GM23338 (cell line): ENCODE measurements at regions not wholly inside any gene's neighbourhood (a gene's known extent, or its start where the extent isn't known, plus 50 kb on each side); places are given as distances from the start of the nearest gene placed in this dataset.

Experiments
- ATAC-seq: fragments of 200-7000 bp; cut with Tn5 transposase; 3 replicates; pipeline ENCODE4 v1.9.1; 2020
- DNase-seq: peaks from one replicate; pipeline ENCODE4 v3.0.0-alpha.2; 2015; ENCODE audit warnings: low spot score
- H2AFZ ChIP-seq: fragments of 200-600 bp; sonication (generic); 2 replicates; pipeline ENCODE4 v1.8.0; 2016; ENCODE audit warnings: antibody characterized with exemption, mild to moderate bottlenecking, moderate library complexity
- H3F3A ChIP-seq: fragments of 200-600 bp; sonication (generic); replicated peaks from 2 replicates; pipeline ENCODE4 v1.8.0; 2017; ENCODE audit warnings: antibody characterized with exemption, mixed run types, low read depth
- H3K27ac ChIP-seq: fragments of 200-600 bp; sonication (generic); 2 replicates; pipeline ENCODE4 v1.6.1; 2016; ENCODE audit warnings: low read depth
- H3K27me3 ChIP-seq: fragments of 200-600 bp; sonication (generic); 2 replicates; pipeline ENCODE4 v1.8.0; 2016; ENCODE audit warnings: mild to moderate bottlenecking, mixed run types, moderate library complexity; ENCODE audit not compliant: insufficient read depth
- H3K36me3 ChIP-seq: fragments of 200-600 bp; sonication (generic); 2 replicates; pipeline ENCODE4 v1.8.0; 2016; ENCODE audit warnings: mild to moderate bottlenecking; ENCODE audit not compliant: insufficient read depth
- H3K4me1 ChIP-seq: fragments of 200-600 bp; sonication (generic); 2 replicates; pipeline ENCODE4 v1.8.0; 2016; ENCODE audit warnings: mild to moderate bottlenecking, moderate library complexity; ENCODE audit not compliant: insufficient read depth
- H3K4me2 ChIP-seq: fragments of 200-600 bp; sonication (generic); 2 replicates; pipeline ENCODE4 v1.7.1; 2017; ENCODE audit warnings: mixed run types
- H3K4me3 ChIP-seq: fragments of 200-600 bp; sonication (generic); 2 replicates; pipeline ENCODE4 v1.6.1; 2016; ENCODE audit warnings: mixed run types
- H3K79me2 ChIP-seq: fragments of 200-600 bp; sonication (generic); replicated peaks from 2 replicates; pipeline ENCODE4 v1.8.0; 2017; ENCODE audit warnings: mild to moderate bottlenecking; ENCODE audit not compliant: insufficient read depth
- H3K9me2 ChIP-seq: fragments of 200-600 bp; sonication (generic); 2 replicates; pipeline ENCODE4 v1.8.0; 2017; ENCODE audit not compliant: insufficient read depth
- H4K20me1 ChIP-seq: fragments of 200-600 bp; sonication (generic); replicated peaks from 2 replicates; pipeline ENCODE4 v1.8.0; 2017; ENCODE audit warnings: mild to moderate bottlenecking; ENCODE audit not compliant: insufficient read depth
- H3K27ac Mint-ChIP-seq: 2 replicates; pipeline ENCODE4 v1.8.0; 2020; ENCODE audit warnings: inconsistent platforms, mild to moderate bottlenecking, moderate library complexity, mixed read lengths
- H3K27me3 Mint-ChIP-seq: 3 replicates; pipeline ENCODE4 v1.8.0; 2022; ENCODE audit warnings: low read depth, mild to moderate bottlenecking, moderate library complexity, mixed read lengths, inconsistent platforms; ENCODE audit not compliant: insufficient read depth, poor library complexity
- H3K36me3 Mint-ChIP-seq: 3 replicates; pipeline ENCODE4 v1.8.0; 2021; ENCODE audit warnings: low read depth, mild to moderate bottlenecking, inconsistent platforms, moderate library complexity, mixed read lengths
- H3K4me1 Mint-ChIP-seq: 3 replicates; pipeline ENCODE4 v1.8.0; 2020; ENCODE audit warnings: mild to moderate bottlenecking, inconsistent platforms, mixed read lengths
- H3K4me3 Mint-ChIP-seq: 3 replicates; pipeline ENCODE4 v1.8.0; 2021; ENCODE audit warnings: moderate library complexity, mild to moderate bottlenecking, inconsistent platforms, mixed read lengths
- H3K9me3 Mint-ChIP-seq: 3 replicates; pipeline ENCODE4 v1.8.0; 2020; ENCODE audit warnings: moderate library complexity, mild to moderate bottlenecking, inconsistent platforms, mixed read lengths
- CREB1 ChIP-seq: fragments of 250-450 bp; sonication (Bioruptor Pico); IDR thresholded peaks from 2 replicates; pipeline ENCODE4 v1.5.0; 2020; ENCODE audit warnings: low read depth, mild to moderate bottlenecking, moderate library complexity
- ETS1 ChIP-seq: IDR thresholded peaks from 2 replicates; pipeline ENCODE4 v1.6.1; 2016; ENCODE audit warnings: antibody characterized with exemption
- EZH2 ChIP-seq: fragments of 200-600 bp; sonication (generic); IDR thresholded peaks from one replicate; pipeline ENCODE4 v1.8.0; 2017; ENCODE audit warnings: antibody characterized with exemption, mild to moderate bottlenecking, low read depth; ENCODE audit not compliant: unreplicated experiment
- EZH2phosphoT487 ChIP-seq: fragments of 200-600 bp; sonication (generic); IDR thresholded peaks from one replicate; pipeline ENCODE4 v1.8.1; 2018; ENCODE audit warnings: antibody characterized with exemption; ENCODE audit not compliant: unreplicated experiment
- JUNB ChIP-seq: IDR thresholded peaks from one replicate; pipeline ENCODE4 v1.6.1; 2016; ENCODE audit warnings: antibody characterized with exemption; ENCODE audit not compliant: unreplicated experiment
- NANOG ChIP-seq: IDR thresholded peaks from 2 replicates; pipeline ENCODE4 v1.6.1; 2016; ENCODE audit warnings: antibody characterized with exemption, borderline replicate concordance
- POLR2AphosphoS5 ChIP-seq: IDR thresholded peaks from 2 replicates; pipeline ENCODE4 v1.6.1; 2016; ENCODE audit warnings: antibody characterized with exemption, low read depth
- STAT1 ChIP-seq: IDR thresholded peaks from one replicate; pipeline ENCODE4 v1.6.1; 2016; ENCODE audit warnings: antibody characterized with exemption; ENCODE audit not compliant: unreplicated experiment
- ZNF114 ChIP-seq: fragments of 250-450 bp; sonication (Bioruptor Pico); IDR thresholded peaks from 2 replicates; pipeline ENCODE4 v1.5.0; 2020; ENCODE audit warnings: mild to moderate bottlenecking, moderate library complexity
- ZNF331 ChIP-seq: fragments of 250-450 bp; sonication (Bioruptor Pico); IDR thresholded peaks from 2 replicates; pipeline ENCODE4 v1.5.0; 2020; ENCODE audit warnings: low read depth, mild to moderate bottlenecking, moderate library complexity
- TF ChIP-seq, protein P1 (sequence below): fragments of 250-450 bp; sonication (Bioruptor Pico); IDR thresholded peaks from 2 replicates; pipeline ENCODE4 v1.5.0; 2020; ENCODE audit warnings: mild to moderate bottlenecking, moderate library complexity
- TF ChIP-seq, protein P2 (sequence below), 2 experiments: fragments of 200-600 bp in 1 of 2; sonication (generic) in 1 of 2; conservative IDR thresholded peaks; 2 replicates each; pipeline versions ENCODE4 v1.5.1 to v1.6.1; 2016 to 2017; ENCODE audit warnings: antibody characterized with exemption in 2 of 2, low read depth in 2 of 2, mild to moderate bottlenecking in 2 of 2, moderate library complexity in 1 of 2
- TF ChIP-seq, protein P3 (sequence below): IDR thresholded peaks from one replicate; pipeline ENCODE4 v1.6.1; 2018; ENCODE audit warnings: antibody characterized with exemption; ENCODE audit not compliant: unreplicated experiment

- TF ChIP-seq, protein P1, sequence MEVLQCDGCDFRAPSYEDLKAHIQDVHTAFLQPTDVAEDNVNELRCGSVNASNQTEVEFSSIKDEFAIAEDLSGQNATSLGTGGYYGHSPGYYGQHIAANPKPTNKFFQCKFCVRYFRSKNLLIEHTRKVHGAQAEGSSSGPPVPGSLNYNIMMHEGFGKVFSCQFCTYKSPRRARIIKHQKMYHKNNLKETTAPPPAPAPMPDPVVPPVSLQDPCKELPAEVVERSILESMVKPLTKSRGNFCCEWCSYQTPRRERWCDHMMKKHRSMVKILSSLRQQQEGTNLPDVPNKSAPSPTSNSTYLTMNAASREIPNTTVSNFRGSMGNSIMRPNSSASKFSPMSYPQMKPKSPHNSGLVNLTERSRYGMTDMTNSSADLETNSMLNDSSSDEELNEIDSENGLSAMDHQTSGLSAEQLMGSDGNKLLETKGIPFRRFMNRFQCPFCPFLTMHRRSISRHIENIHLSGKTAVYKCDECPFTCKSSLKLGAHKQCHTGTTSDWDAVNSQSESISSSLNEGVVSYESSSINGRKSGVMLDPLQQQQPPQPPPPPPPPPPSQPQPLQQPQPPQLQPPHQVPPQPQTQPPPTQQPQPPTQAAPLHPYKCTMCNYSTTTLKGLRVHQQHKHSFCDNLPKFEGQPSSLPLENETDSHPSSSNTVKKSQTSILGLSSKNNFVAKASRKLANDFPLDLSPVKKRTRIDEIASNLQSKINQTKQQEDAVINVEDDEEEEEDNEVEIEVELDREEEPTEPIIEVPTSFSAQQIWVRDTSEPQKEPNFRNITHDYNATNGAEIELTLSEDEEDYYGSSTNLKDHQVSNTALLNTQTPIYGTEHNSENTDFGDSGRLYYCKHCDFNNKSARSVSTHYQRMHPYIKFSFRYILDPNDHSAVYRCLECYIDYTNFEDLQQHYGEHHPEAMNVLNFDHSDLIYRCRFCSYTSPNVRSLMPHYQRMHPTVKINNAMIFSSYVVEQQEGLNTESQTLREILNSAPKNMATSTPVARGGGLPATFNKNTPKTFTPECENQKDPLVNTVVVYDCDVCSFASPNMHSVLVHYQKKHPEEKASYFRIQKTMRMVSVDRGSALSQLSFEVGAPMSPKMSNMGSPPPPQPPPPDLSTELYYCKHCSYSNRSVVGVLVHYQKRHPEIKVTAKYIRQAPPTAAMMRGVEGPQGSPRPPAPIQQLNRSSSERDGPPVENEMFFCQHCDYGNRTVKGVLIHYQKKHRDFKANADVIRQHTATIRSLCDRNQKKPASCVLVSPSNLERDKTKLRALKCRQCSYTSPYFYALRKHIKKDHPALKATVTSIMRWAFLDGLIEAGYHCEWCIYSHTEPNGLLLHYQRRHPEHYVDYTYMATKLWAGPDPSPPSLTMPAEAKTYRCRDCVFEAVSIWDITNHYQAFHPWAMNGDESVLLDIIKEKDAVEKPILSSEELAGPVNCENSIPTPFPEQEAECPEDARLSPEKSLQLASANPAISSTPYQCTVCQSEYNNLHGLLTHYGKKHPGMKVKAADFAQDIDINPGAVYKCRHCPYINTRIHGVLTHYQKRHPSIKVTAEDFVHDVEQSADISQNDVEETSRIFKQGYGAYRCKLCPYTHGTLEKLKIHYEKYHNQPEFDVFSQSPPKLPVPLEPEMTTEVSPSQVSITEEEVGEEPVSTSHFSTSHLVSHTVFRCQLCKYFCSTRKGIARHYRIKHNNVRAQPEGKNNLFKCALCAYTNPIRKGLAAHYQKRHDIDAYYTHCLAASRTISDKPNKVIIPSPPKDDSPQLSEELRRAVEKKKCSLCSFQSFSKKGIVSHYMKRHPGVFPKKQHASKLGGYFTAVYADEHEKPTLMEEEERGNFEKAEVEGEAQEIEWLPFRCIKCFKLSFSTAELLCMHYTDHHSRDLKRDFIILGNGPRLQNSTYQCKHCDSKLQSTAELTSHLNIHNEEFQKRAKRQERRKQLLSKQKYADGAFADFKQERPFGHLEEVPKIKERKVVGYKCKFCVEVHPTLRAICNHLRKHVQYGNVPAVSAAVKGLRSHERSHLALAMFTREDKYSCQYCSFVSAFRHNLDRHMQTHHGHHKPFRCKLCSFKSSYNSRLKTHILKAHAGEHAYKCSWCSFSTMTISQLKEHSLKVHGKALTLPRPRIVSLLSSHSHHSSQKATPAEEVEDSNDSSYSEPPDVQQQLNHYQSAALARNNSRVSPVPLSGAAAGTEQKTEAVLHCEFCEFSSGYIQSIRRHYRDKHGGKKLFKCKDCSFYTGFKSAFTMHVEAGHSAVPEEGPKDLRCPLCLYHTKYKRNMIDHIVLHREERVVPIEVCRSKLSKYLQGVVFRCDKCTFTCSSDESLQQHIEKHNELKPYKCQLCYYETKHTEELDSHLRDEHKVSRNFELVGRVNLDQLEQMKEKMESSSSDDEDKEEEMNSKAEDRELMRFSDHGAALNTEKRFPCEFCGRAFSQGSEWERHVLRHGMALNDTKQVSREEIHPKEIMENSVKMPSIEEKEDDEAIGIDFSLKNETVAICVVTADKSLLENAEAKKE (CRISPR knock-in tag): no peak
- no peak for TF ChIP-seq CREB1 (CRISPR knock-in tag)
- no peak for TF ChIP-seq STAT1
- no peak for TF ChIP-seq POLR2AphosphoS5
- no peak for TF ChIP-seq ETS1
- no peak for TF ChIP-seq EZH2phosphoT487
- no peak for TF ChIP-seq ZNF114 (CRISPR knock-in tag)
- TF ChIP-seq EZH2: no peak
- TF ChIP-seq, protein P2, sequence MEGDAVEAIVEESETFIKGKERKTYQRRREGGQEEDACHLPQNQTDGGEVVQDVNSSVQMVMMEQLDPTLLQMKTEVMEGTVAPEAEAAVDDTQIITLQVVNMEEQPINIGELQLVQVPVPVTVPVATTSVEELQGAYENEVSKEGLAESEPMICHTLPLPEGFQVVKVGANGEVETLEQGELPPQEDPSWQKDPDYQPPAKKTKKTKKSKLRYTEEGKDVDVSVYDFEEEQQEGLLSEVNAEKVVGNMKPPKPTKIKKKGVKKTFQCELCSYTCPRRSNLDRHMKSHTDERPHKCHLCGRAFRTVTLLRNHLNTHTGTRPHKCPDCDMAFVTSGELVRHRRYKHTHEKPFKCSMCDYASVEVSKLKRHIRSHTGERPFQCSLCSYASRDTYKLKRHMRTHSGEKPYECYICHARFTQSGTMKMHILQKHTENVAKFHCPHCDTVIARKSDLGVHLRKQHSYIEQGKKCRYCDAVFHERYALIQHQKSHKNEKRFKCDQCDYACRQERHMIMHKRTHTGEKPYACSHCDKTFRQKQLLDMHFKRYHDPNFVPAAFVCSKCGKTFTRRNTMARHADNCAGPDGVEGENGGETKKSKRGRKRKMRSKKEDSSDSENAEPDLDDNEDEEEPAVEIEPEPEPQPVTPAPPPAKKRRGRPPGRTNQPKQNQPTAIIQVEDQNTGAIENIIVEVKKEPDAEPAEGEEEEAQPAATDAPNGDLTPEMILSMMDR (conservative IDR thresholded peaks at IDR 0.05; ENCODE audit: low read depth in 2 of 2): no peak
- TF ChIP-seq, protein P3, sequence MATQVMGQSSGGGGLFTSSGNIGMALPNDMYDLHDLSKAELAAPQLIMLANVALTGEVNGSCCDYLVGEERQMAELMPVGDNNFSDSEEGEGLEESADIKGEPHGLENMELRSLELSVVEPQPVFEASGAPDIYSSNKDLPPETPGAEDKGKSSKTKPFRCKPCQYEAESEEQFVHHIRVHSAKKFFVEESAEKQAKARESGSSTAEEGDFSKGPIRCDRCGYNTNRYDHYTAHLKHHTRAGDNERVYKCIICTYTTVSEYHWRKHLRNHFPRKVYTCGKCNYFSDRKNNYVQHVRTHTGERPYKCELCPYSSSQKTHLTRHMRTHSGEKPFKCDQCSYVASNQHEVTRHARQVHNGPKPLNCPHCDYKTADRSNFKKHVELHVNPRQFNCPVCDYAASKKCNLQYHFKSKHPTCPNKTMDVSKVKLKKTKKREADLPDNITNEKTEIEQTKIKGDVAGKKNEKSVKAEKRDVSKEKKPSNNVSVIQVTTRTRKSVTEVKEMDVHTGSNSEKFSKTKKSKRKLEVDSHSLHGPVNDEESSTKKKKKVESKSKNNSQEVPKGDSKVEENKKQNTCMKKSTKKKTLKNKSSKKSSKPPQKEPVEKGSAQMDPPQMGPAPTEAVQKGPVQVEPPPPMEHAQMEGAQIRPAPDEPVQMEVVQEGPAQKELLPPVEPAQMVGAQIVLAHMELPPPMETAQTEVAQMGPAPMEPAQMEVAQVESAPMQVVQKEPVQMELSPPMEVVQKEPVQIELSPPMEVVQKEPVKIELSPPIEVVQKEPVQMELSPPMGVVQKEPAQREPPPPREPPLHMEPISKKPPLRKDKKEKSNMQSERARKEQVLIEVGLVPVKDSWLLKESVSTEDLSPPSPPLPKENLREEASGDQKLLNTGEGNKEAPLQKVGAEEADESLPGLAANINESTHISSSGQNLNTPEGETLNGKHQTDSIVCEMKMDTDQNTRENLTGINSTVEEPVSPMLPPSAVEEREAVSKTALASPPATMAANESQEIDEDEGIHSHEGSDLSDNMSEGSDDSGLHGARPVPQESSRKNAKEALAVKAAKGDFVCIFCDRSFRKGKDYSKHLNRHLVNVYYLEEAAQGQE: no peak
- no peak for TF ChIP-seq ZNF331 (CRISPR knock-in tag)
- TF ChIP-seq JUNB: no peak
- no peak for TF ChIP-seq NANOG
- Mint-ChIP-seq H3K27ac (no peak overlapping the region), H3K9me3 (no peaks in the 10 kb centered on the region), H3K27me3 (peaks cover 4% of the 10 kb centered on the region), H3K36me3 (no peaks in the 10 kb centered on the region), H3K4me3 (no peak overlapping the region), H3K4me1 (no peaks in the 10 kb centered on the region)
- ATAC-seq: no peak
- H3K4me2 ChIP-seq: no peak overlapping the region
- no peak overlapping the region for H3K27ac ChIP-seq
- H2AFZ ChIP-seq: no peak overlapping the region
- no peak overlapping the region for H3K4me3 ChIP-seq
- H3K36me3 ChIP-seq: no peaks in the 10 kb centered on the region
- no peaks in the 10 kb centered on the region for H3K9me2 ChIP-seq
- H3F3A ChIP-seq: no peaks in the 10 kb centered on the region
- H3K27me3 ChIP-seq: no peaks in the 10 kb centered on the region
- H3K4me1 ChIP-seq: no peaks in the 10 kb centered on the region
- DNase-seq: no peak
- H3K79me2 ChIP-seq: no peaks in the 10 kb centered on the region
- no peaks in the 10 kb centered on the region for H4K20me1 ChIP-seq
Measured at GRCh38 chr15:61749169-61749568, 311.1 kb downstream of the VPS13C start.
